ENCODE measurements at regions not wholly inside any gene's neighbourhood (a gene's known extent, or its start where the extent isn't known, plus 50 kb on each side); places are given as distances from the start of the nearest gene placed in this dataset.

GRCh38 chr13:22050951-22051563 is 380.2 kb downstream of the FGF9 start:
- no peak for DNase-seq (ENCODE audit: low spot score in 2 of 2, unreplicated experiment in 2 of 2)

GRCh38 chr13:22053053-22053452 is 382.2 kb downstream of the FGF9 start:
- Mint-ChIP-seq H3K36me3 (no peaks in the 10 kb centered on the region), H3K9me3 (no peaks in the 10 kb centered on the region), H3K4me3 (no peak overlapping the region), H3K27ac (no peak overlapping the region), H3K27me3 (ENCODE audit: low read depth) (no peaks in the 10 kb centered on the region), H3K4me1 (peaks cover 9% of the 10 kb centered on the region)
- TF ChIP-seq, protein P1, sequence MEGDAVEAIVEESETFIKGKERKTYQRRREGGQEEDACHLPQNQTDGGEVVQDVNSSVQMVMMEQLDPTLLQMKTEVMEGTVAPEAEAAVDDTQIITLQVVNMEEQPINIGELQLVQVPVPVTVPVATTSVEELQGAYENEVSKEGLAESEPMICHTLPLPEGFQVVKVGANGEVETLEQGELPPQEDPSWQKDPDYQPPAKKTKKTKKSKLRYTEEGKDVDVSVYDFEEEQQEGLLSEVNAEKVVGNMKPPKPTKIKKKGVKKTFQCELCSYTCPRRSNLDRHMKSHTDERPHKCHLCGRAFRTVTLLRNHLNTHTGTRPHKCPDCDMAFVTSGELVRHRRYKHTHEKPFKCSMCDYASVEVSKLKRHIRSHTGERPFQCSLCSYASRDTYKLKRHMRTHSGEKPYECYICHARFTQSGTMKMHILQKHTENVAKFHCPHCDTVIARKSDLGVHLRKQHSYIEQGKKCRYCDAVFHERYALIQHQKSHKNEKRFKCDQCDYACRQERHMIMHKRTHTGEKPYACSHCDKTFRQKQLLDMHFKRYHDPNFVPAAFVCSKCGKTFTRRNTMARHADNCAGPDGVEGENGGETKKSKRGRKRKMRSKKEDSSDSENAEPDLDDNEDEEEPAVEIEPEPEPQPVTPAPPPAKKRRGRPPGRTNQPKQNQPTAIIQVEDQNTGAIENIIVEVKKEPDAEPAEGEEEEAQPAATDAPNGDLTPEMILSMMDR (IDR thresholded peaks at IDR 0.05; ENCODE audit: unreplicated experiment) = no peak
- DNase-seq (ENCODE audit: low spot score in 2 of 2, unreplicated experiment in 2 of 2) = no peak

More at GRCh38 chr13:22050951-22051563, 380.2 kb downstream of the FGF9 start:
- Mint-ChIP-seq H3K27me3 (ENCODE audit: low read depth) (no peaks in the 10 kb centered on the region), H3K9me3 (no peaks in the 10 kb centered on the region), H3K4me3 (no peak overlapping the region), H3K27ac (no peak overlapping the region), H3K4me1 (peaks cover 9% of the 10 kb centered on the region), H3K36me3 (no peaks in the 10 kb centered on the region)
- TF ChIP-seq, protein P1 (IDR thresholded peaks at IDR 0.05; ENCODE audit: unreplicated experiment) = no peak

DNA sequence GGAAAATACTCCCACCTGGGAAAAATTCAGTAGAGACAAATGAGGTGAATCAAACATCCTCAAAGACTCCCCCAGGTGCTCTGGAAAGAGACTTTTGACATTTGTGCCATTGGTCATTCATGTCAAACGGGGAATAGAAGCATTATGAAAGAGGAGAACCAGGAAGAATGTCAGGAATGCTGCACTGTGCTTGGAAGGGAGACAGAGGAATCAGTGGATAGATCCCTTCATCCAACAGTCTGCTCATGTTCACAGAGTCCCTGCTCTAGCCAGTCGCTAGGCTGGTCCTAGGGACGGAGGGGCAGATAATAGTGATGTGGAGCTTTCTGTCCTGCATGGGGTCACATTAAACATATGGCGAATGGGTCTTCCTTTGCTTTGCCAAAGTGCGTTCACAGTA is 384.4 kb downstream of the FGF9 start:
- DNase-seq (ENCODE audit: low spot score in 2 of 2, unreplicated experiment in 2 of 2) = no peak
- Mint-ChIP-seq H3K36me3 (no peaks in the 10 kb centered on the region), H3K27ac (no peak overlapping the region), H3K9me3 (no peaks in the 10 kb centered on the region), H3K27me3 (ENCODE audit: low read depth) (no peaks in the 10 kb centered on the region), H3K4me3 (no peak overlapping the region), H3K4me1 (peaks cover 18% of the 10 kb centered on the region)
- TF ChIP-seq, protein P1 (IDR thresholded peaks at IDR 0.05; ENCODE audit: unreplicated experiment) = no peak

- H3K36me3 Mint-ChIP-seq = no peaks in the 10 kb centered on the region
- H3K4me3 Mint-ChIP-seq = no peak overlapping the region
- no peaks in the 10 kb centered on the region for H3K9me3 Mint-ChIP-seq
- peak overlapping the region; percentile 1 for H3K27ac Mint-ChIP-seq
- H3K4me1 Mint-ChIP-seq = peaks cover 50% of the 10 kb centered on the region
- H3K27me3 Mint-ChIP-seq (ENCODE audit: low read depth) = no peaks in the 10 kb centered on the region
- TF ChIP-seq, protein P1 (IDR thresholded peaks at IDR 0.05; ENCODE audit: unreplicated experiment) = no peak
- DNase-seq (ENCODE audit: low spot score in 2 of 2, unreplicated experiment in 2 of 2) = no peak
These were observed 389.3 kb downstream of the FGF9 start for GRCh38 chr13:22060187-22060586.

DNA sequence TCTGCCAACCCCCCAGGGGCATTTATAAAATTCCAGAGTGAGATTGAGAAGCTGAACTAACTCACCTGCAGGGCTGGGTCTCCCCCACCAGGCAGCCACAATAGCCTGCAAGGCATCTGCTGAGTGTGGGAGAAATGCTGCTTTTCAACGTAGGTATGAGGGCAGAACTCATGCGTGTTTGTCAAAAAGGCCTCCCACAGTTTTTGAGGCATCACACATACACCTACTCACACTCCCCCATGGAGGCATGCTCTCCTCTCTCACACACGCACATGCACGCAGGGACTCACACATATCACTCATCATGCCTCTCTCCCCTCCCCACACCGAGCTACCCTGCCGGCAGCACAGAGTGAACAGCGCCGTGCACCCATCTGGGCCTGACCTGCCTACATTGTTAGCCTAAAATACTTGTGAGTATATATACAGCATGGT is 390.5 kb downstream of the FGF9 start:
- H3K27me3 Mint-ChIP-seq (ENCODE audit: low read depth) = no peaks in the 10 kb centered on the region
- H3K27ac Mint-ChIP-seq = peak overlapping the region; percentile 84
- no peaks in the 10 kb centered on the region for H3K9me3 Mint-ChIP-seq
- DNase-seq (ENCODE audit: low spot score in 2 of 2, unreplicated experiment in 2 of 2) = no peak
- peaks cover 55% of the 10 kb centered on the region for H3K4me1 Mint-ChIP-seq
- no peak overlapping the region for H3K4me3 Mint-ChIP-seq
- TF ChIP-seq, protein P1 (IDR thresholded peaks at IDR 0.05; ENCODE audit: unreplicated experiment) = no peak
- no peaks in the 10 kb centered on the region for H3K36me3 Mint-ChIP-seq

Measured in mesothelial cell of epicardium (in vitro differentiated cells).